ENCODE measurements at regions not wholly inside any gene's neighbourhood (a gene's known extent, or its start where the extent isn't known, plus 50 kb on each side); places are given as distances from the start of the nearest gene placed in this dataset.
A peak's percentile ranks its signal among the peaks of the same experiment; 100 is the strongest.

GRCh38 chr9:31119890-31120454 is 1264.5 kb upstream of the ACO1 start:
- no peak overlapping the region for H2BK15ac ChIP-seq (ENCODE audit: low read depth, low read length)
- H3K18ac ChIP-seq (ENCODE audit: low read depth, low read length) = no peak overlapping the region
- no peaks in the 10 kb centered on the region for H3K9me1 ChIP-seq (ENCODE audit: insufficient read depth, low read length)
- in situ Hi-C loops (cut with MboI; ENCODE audit: low sequenced_read_pairs) = no loop called here
- no peak overlapping the region for H2AK9ac ChIP-seq (replicated peaks; ENCODE audit: low read depth, low read length, poor library complexity)
- no peaks in the 10 kb centered on the region for H3K4me1 ChIP-seq (ENCODE audit: control insufficient read depth, insufficient read depth, low read length)
- no peak overlapping the region for H3K14ac ChIP-seq (replicated peaks; ENCODE audit: low read depth, low read length)
- no TSS peak for BruUV-seq (replicated peaks)
- no peak overlapping the region for H3K23ac ChIP-seq (ENCODE audit: low read depth, low read length)
- intact Hi-C loops (cut with micrococcal nuclease) = loop anchor here (2.0 kb wide), 1 partner anchor 681 kb away; no protein-coding TSS in a partner anchor
- H4K20me1 ChIP-seq (ENCODE audit: insufficient read depth, low read length) = no peaks in the 10 kb centered on the region
- no peak overlapping the region for H2BK20ac ChIP-seq (ENCODE audit: low read depth, low read length)
- ATAC-seq (ENCODE audit: low read depth) (no peak), DNase-seq (no peak)
- H3K9ac ChIP-seq (ENCODE audit: low read depth, low read length) = no peak overlapping the region
- TF ChIP-seq RFX5 (IDR thresholded peaks at IDR 0.05; ENCODE audit: low read depth, low read length) (no peak), FOS (IDR thresholded peaks at IDR 0.05; ENCODE audit: low read depth, low read length) (no peak), MXI1 (IDR thresholded peaks at IDR 0.05; ENCODE audit: borderline replicate concordance, low read depth, low read length) (no peak), CHD1 (IDR thresholded peaks at IDR 0.05; ENCODE audit: low read depth, low read length) (no peak), CEBPB (IDR thresholded peaks at IDR 0.05; ENCODE audit: low read depth, low read length) (peak; percentile 31; the same call in 1 of the 2 replicates), NFE2L2 (IDR thresholded peaks at IDR 0.05; ENCODE audit: low read depth, low read length) (no peak), USF2 (IDR thresholded peaks at IDR 0.05; ENCODE audit: low read depth, low read length) (no peak), BHLHE40 (IDR thresholded peaks at IDR 0.05; ENCODE audit: low read depth, low read length) (no peak), SMC3 (IDR thresholded peaks at IDR 0.05; ENCODE audit: low read depth, low read length) (peak; percentile 25; the same call in 1 of the 2 replicates), RAD21 (IDR thresholded peaks at IDR 0.05; ENCODE audit: low read length) (peak; percentile 51), MAFK (IDR thresholded peaks at IDR 0.05; ENCODE audit: low read depth, low read length) (no peak), POLR2A (IDR thresholded peaks at IDR 0.05; ENCODE audit: low read depth, low read length) (no peak), ELK1 (IDR thresholded peaks at IDR 0.05; ENCODE audit: borderline replicate concordance, low read depth, low read length) (no peak), RCOR1 (IDR thresholded peaks at IDR 0.05; ENCODE audit: insufficient replicate concordance, low read length) (no peak), MAZ (IDR thresholded peaks at IDR 0.05; ENCODE audit: borderline replicate concordance, low read depth, low read length) (no peak), CTCF (conservative IDR thresholded peaks at IDR 0.05; ENCODE audit: low read depth, low read length) (peak; percentile 40)
- H3K4me2 ChIP-seq (ENCODE audit: low read depth, low read length) = no peak overlapping the region
- dilution Hi-C loops (cut with HindIII; ENCODE audit: low sequenced_read_pairs, unreplicated experiment) = no loop called here
- no peak overlapping the region for H2AK5ac ChIP-seq (ENCODE audit: low read depth, low read length)
- no peak overlapping the region for H3K56ac ChIP-seq (ENCODE audit: extremely low read depth, insufficient read depth, low read length)
- H2BK5ac ChIP-seq (ENCODE audit: low read depth, low read length, poor library complexity, severe bottlenecking) = no peak overlapping the region
- no peak overlapping the region for H4K91ac ChIP-seq (ENCODE audit: insufficient read depth, low read depth, low read length)
- 0 out of 2 replicates have a peak, but pooled peaks cover 2% of the 10 kb centered on the region for H3K9me3 ChIP-seq (ENCODE audit: control insufficient read depth, insufficient read depth, low read length)
- POLR2A ChIA-PET (ENCODE audit: unreplicated experiment) = no interaction called here
- no peak overlapping the region for H2AFZ ChIP-seq (replicated peaks; ENCODE audit: low read length, poor library complexity)
- H3K4ac ChIP-seq (ENCODE audit: low read depth, low read length) = no peak overlapping the region
- no CpG with 5 or more reads among the region's 5 CpGs for WGBS, 2 experiments (ENCODE audit: extremely low coverage in 2 of 2, insufficient read length in 1 of 2)
- no peak overlapping the region for H4K5ac ChIP-seq (ENCODE audit: low read depth, low read length)
- H3K27me3 ChIP-seq (ENCODE audit: control insufficient read depth, insufficient read depth, low read length) = no peaks in the 10 kb centered on the region
- CTCF ChIA-PET = no interaction called here
- no peak overlapping the region for H2BK120ac ChIP-seq (ENCODE audit: low read depth, low read length)
- no peaks in the 10 kb centered on the region for H3K79me1 ChIP-seq (ENCODE audit: low read depth in 1 of 2, low read length in 2 of 2)
- no peak overlapping the region for H3K27ac ChIP-seq (ENCODE audit: insufficient read depth, low read length)
- H3K36me3 ChIP-seq (ENCODE audit: control insufficient read depth, insufficient read depth, low read length) = no peaks in the 10 kb centered on the region
- H3K4me3 ChIP-seq (ENCODE audit: insufficient read depth, low read depth, low read length) = no peak overlapping the region
- no peak overlapping the region for H4K8ac ChIP-seq (ENCODE audit: low read depth in 2 of 2, low read length in 2 of 2)
